ENCODE measurements at regions not wholly inside any gene's neighbourhood (a gene's known extent, or its start where the extent isn't known, plus 50 kb on each side); places are given as distances from the start of the nearest gene placed in this dataset.

DNA sequence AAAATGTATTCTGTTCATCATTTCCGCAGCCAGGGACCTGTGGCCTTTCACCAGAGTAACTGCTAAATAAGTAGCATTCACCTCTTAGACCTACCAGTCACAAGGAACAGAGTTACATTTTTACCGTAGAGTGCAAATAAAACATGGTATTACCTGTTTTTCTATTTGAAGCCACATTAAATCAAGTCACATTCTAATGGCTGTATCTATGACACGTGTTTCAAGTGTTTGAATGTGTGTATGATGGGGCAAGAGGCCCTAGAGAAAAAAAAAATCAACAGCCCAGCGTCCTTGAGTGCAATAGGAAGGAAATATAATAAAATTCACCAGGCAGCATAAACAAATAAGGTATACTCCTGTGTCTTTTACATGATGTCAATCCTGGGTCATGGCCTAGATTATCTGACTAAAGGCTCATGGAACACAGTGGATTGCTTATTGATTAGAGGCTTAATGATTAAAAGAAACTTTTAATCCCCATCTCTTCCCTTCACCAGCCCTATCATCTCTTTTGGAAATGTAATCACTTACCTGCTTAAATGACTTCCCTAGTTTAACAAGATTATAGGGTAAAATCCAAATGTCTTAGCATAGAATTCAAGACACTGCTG is 168.7 kb upstream of the CDH5 start:
- Histone ChIP-seq H4K20me1 (replicated peaks in 1 of 2; ENCODE audit: control insufficient read depth in 1 of 2, insufficient read depth in 2 of 2, low read length in 2 of 2) (no peaks in the 10 kb centered on the region), H4K91ac (replicated peaks; ENCODE audit: insufficient read length, low read length) (no peak overlapping the region), H3K79me2 (ENCODE audit: control insufficient read depth in 1 of 2, insufficient read depth in 2 of 2, low read length in 2 of 2) (no peaks in the 10 kb centered on the region), H2BK5ac (ENCODE audit: low read depth, low read length) (no peak overlapping the region), H2BK120ac (replicated peaks; ENCODE audit: low read depth, low read length) (no peak overlapping the region), H4K5ac (ENCODE audit: insufficient read length, low read depth, low read length) (no peak overlapping the region), H3K4ac (replicated peaks; ENCODE audit: insufficient read length, low read depth, low read length) (no peak overlapping the region), H2AK5ac (ENCODE audit: low read depth, low read length) (no peak overlapping the region), H3K27ac (ENCODE audit: low read depth, low read length) (no peak overlapping the region), H3K79me1 (ENCODE audit: low read depth, low read length) (no peaks in the 10 kb centered on the region), H2BK12ac (ENCODE audit: low read depth, low read length) (no peak overlapping the region), H4K8ac (ENCODE audit: extremely low read depth, insufficient read depth, low read length) (no peak overlapping the region), H2BK20ac (ENCODE audit: low read length) (no peak overlapping the region), H2BK15ac (ENCODE audit: low read length) (no peak overlapping the region), H3K23ac (ENCODE audit: insufficient read length) (no peak overlapping the region), H3K9ac (replicated peaks in 1 of 4; ENCODE audit: extremely low read depth in 1 of 4, low read depth in 3 of 4, low read length in 3 of 4) (no peak overlapping the region), H3K56ac (replicated peaks; ENCODE audit: insufficient read length, low read depth, low read length) (no peak overlapping the region), H3K4me1 (replicated peaks in 1 of 4; ENCODE audit: control insufficient read depth in 3 of 4, insufficient read depth in 4 of 4, low read length in 3 of 4) (no peaks in the 10 kb centered on the region), H3K14ac (ENCODE audit: insufficient read length) (no peak overlapping the region), H3K4me2 (ENCODE audit: insufficient read depth in 1 of 2, low read depth in 2 of 2, low read length in 2 of 2) (no peak overlapping the region), H3K36me3 (ENCODE audit: control insufficient read depth in 2 of 4, insufficient read depth in 4 of 4, low read length in 3 of 4) (no peaks in the 10 kb centered on the region), H3K27me3 (replicated peaks in 1 of 4; ENCODE audit: control insufficient read depth in 3 of 4, extremely low read depth in 1 of 4, insufficient read depth in 3 of 4, low read length in 3 of 4) (no peaks in the 10 kb centered on the region; a peak in 2 of 7 replicates), H3K23me2 (ENCODE audit: low read depth, low read length) (no peaks in the 10 kb centered on the region; the same call in 1 of the 2 replicates), H2AFZ (ENCODE audit: low read length) (no peak overlapping the region), H3K9me3 (ENCODE audit: insufficient read depth in 2 of 2, low read depth in 1 of 2, low read length in 1 of 2) (no peaks in the 10 kb centered on the region), H3K18ac (ENCODE audit: extremely low read depth, low read length) (no peak overlapping the region), H3K4me3 (ENCODE audit: extremely low read depth in 1 of 4, insufficient read depth in 2 of 4, low read depth in 3 of 4, low read length in 4 of 4) (no peak overlapping the region)
- ChIA-PET POLR2A (ENCODE audit: partially characterized antibody) (no interaction called here), CTCF (ENCODE audit: partially characterized antibody) (no interaction called here)
- FAIRE-seq: no peak
- WGBS, 2 experiments (ENCODE audit: extremely low coverage in 1 of 2, insufficient coverage in 1 of 2, insufficient read length in 1 of 2, insufficient replicate concordance in 2 of 2, low coverage in 1 of 2, low lambda C conversion rate in 2 of 2, missing lambda C conversion rate in 1 of 2): 88% methylated on average over 4 of the region's 4 CpGs; no CpG with 5 or more reads in 1 of the 2 experiments
- no peak for DNase-seq (ENCODE audit: low read depth in 1 of 2, low spot score in 2 of 2)
- TF ChIP-seq CTBP2 (IDR thresholded peaks at IDR 0.05; ENCODE audit: borderline replicate concordance, insufficient read depth, insufficient read length, low read length): no peak
- TF ChIP-seq GTF2F1 (IDR thresholded peaks at IDR 0.05; ENCODE audit: borderline replicate concordance, low read depth, low read length): no peak
- TF ChIP-seq, protein P1, sequence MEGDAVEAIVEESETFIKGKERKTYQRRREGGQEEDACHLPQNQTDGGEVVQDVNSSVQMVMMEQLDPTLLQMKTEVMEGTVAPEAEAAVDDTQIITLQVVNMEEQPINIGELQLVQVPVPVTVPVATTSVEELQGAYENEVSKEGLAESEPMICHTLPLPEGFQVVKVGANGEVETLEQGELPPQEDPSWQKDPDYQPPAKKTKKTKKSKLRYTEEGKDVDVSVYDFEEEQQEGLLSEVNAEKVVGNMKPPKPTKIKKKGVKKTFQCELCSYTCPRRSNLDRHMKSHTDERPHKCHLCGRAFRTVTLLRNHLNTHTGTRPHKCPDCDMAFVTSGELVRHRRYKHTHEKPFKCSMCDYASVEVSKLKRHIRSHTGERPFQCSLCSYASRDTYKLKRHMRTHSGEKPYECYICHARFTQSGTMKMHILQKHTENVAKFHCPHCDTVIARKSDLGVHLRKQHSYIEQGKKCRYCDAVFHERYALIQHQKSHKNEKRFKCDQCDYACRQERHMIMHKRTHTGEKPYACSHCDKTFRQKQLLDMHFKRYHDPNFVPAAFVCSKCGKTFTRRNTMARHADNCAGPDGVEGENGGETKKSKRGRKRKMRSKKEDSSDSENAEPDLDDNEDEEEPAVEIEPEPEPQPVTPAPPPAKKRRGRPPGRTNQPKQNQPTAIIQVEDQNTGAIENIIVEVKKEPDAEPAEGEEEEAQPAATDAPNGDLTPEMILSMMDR (IDR thresholded peaks at IDR 0.05; ENCODE audit: control extremely low read depth in 1 of 3, insufficient read depth in 1 of 3, low read depth in 1 of 3, low read length in 3 of 3): no peak
- TF ChIP-seq CHD2 (IDR thresholded peaks at IDR 0.05; ENCODE audit: low read length): no peak
- TF ChIP-seq MAX (IDR thresholded peaks at IDR 0.05): no peak
- TF ChIP-seq BCL11A (IDR thresholded peaks at IDR 0.05; ENCODE audit: low read depth in 2 of 2, low read length in 2 of 2): no peak
- TF ChIP-seq RBBP5 (IDR thresholded peaks at IDR 0.05; ENCODE audit: borderline replicate concordance, low read depth, low read length): no peak
- TF ChIP-seq CBX8 (IDR thresholded peaks at IDR 0.05; ENCODE audit: borderline replicate concordance, low read depth, low read length): no peak
- no peak for TF ChIP-seq SAP30 (IDR thresholded peaks at IDR 0.05; ENCODE audit: insufficient read depth, insufficient replicate concordance, low read length)
- TF ChIP-seq TAF1 (IDR thresholded peaks at IDR 0.05; ENCODE audit: low read depth, low read length): no peak
- no peak for TF ChIP-seq SRF (IDR thresholded peaks at IDR 0.05; ENCODE audit: low read depth, low read length)

All from H1 (cell line).